IMR-90 (cell line): ENCODE measurements at regions not wholly inside any gene's neighbourhood (a gene's known extent, or its start where the extent isn't known, plus 50 kb on each side); places are given as distances from the start of the nearest gene placed in this dataset.

Source experiments
- ATAC-seq: fragments of 200-7000 bp; cut with Tn5 transposase; 2 replicates; pipeline ENCODE4 v1.9.1; 2020; ENCODE audit warnings: low read depth, mild to moderate bottlenecking, moderate library complexity
- BruUV-seq: library from RNA; stranded (reverse); fragments of 400-500 nt; replicated peaks from 2 replicates; lab custom pipeline; 2021; lab: Mats Ljungman, UMichigan
- CTCF ChIA-PET: fragments of 300-600 bp; formaldehyde crosslinking; extraction: SDS; loops from one replicate; lab custom pipeline; 2021; ENCODE audit warnings: antibody characterized with exemption; lab: Yijun Ruan, JAX
- POLR2A ChIA-PET: fragments of 300-600 bp; sonication (Branson Sonifier 250); formaldehyde crosslinking; loops from one replicate; lab custom pipeline; 2022; ENCODE audit warnings: antibody characterized with exemption; ENCODE audit not compliant: unreplicated experiment; lab: Charles Lee
- DNase-seq: peaks from one replicate; pipeline ENCODE4 v3.0.0; 2013
- H2AFZ ChIP-seq: replicated peaks from 2 replicates; pipeline ENCODE3; 2013; ENCODE audit warnings: low read length, mild to moderate bottlenecking; ENCODE audit not compliant: poor library complexity
- H2AK5ac ChIP-seq: 2 replicates; pipeline ENCODE4 v1.6.1; 2013; ENCODE audit warnings: low read depth, low read length, inconsistent platforms
- H2AK9ac ChIP-seq: replicated peaks from 2 replicates; pipeline ENCODE3; 2013; ENCODE audit warnings: mild to moderate bottlenecking, low read depth, low read length, moderate library complexity; ENCODE audit not compliant: poor library complexity
- H2BK120ac ChIP-seq: 2 replicates; pipeline ENCODE4 v1.6.1; 2013; ENCODE audit warnings: low read depth, low read length, inconsistent platforms
- H2BK15ac ChIP-seq: 3 replicates; pipeline ENCODE4 v1.6.1; 2013; ENCODE audit warnings: low read depth, low read length, inconsistent platforms
- H2BK20ac ChIP-seq: 2 replicates; pipeline ENCODE4 v1.6.1; 2013; ENCODE audit warnings: low read depth, mild to moderate bottlenecking, inconsistent platforms, low read length, moderate library complexity
- H2BK5ac ChIP-seq: 2 replicates; pipeline ENCODE4 v1.6.1; 2013; ENCODE audit warnings: mild to moderate bottlenecking, low read depth, low read length, inconsistent platforms; ENCODE audit not compliant: poor library complexity, severe bottlenecking
- H3K14ac ChIP-seq: replicated peaks from 2 replicates; pipeline ENCODE4 v1.6.1; 2013; ENCODE audit warnings: low read depth, low read length, inconsistent platforms
- H3K18ac ChIP-seq: 2 replicates; pipeline ENCODE4 v1.6.1; 2013; ENCODE audit warnings: low read depth, low read length, control low read depth
- H3K23ac ChIP-seq: 2 replicates; pipeline ENCODE4 v1.6.1; 2013; ENCODE audit warnings: low read depth, low read length, inconsistent platforms
- H3K27ac ChIP-seq: 2 replicates; pipeline ENCODE4 v1.5.1; 2013; ENCODE audit warnings: mild to moderate bottlenecking, control low read depth, low read length; ENCODE audit not compliant: insufficient read depth
- H3K27me3 ChIP-seq: 2 replicates; pipeline ENCODE4 v1.6.1; 2013; ENCODE audit warnings: low read length; ENCODE audit not compliant: control insufficient read depth, insufficient read depth
- H3K36me3 ChIP-seq: 2 replicates; pipeline ENCODE4 v1.6.1; 2013; ENCODE audit warnings: low read length, mixed read lengths; ENCODE audit not compliant: control insufficient read depth, insufficient read depth
- H3K4ac ChIP-seq: 2 replicates; pipeline ENCODE4 v1.6.1; 2013; ENCODE audit warnings: low read depth, low read length, inconsistent platforms
- H3K4me1 ChIP-seq: 2 replicates; pipeline ENCODE4 v1.6.1; 2013; ENCODE audit warnings: low read length, mixed read lengths; ENCODE audit not compliant: control insufficient read depth, insufficient read depth
- H3K4me2 ChIP-seq: 2 replicates; pipeline ENCODE4 v1.6.1; 2013; ENCODE audit warnings: low read depth, mild to moderate bottlenecking, control low read depth, low read length, moderate library complexity
- H3K4me3 ChIP-seq: 2 replicates; pipeline ENCODE4 v1.5.1; 2013; ENCODE audit warnings: low read depth, mild to moderate bottlenecking, control low read depth, low read length, moderate library complexity; ENCODE audit not compliant: insufficient read depth
- H3K56ac ChIP-seq: 2 replicates; pipeline ENCODE4 v1.6.1; 2013; ENCODE audit warnings: low read length, inconsistent platforms; ENCODE audit not compliant: insufficient read depth; ENCODE audit errors: extremely low read depth
- H3K79me1 ChIP-seq, 2 experiments: 2 replicates each; pipeline ENCODE4 v1.6.1; 2013; ENCODE audit warnings: low read length in 2 of 2, inconsistent platforms in 1 of 2, low read depth in 1 of 2
- H3K9ac ChIP-seq: 2 replicates; pipeline ENCODE4 v1.6.1; 2013; ENCODE audit warnings: low read depth, low read length, control low read depth
- H3K9me1 ChIP-seq: 2 replicates; pipeline ENCODE4 v1.6.1; 2013; ENCODE audit warnings: low read length, inconsistent platforms; ENCODE audit not compliant: insufficient read depth
- H3K9me3 ChIP-seq: 2 replicates; pipeline ENCODE4 v1.6.1; 2013; ENCODE audit warnings: low read length; ENCODE audit not compliant: control insufficient read depth, insufficient read depth
- H4K20me1 ChIP-seq: 2 replicates; pipeline ENCODE4 v1.6.1; 2013; ENCODE audit warnings: low read length, inconsistent platforms; ENCODE audit not compliant: insufficient read depth
- H4K5ac ChIP-seq: 2 replicates; pipeline ENCODE4 v1.6.1; 2013; ENCODE audit warnings: mild to moderate bottlenecking, low read depth, low read length, control low read depth
- H4K8ac ChIP-seq, 2 experiments: 2 replicates each; pipeline ENCODE4 v1.6.1; 2013; ENCODE audit warnings: low read depth in 2 of 2, low read length in 2 of 2, control low read depth in 1 of 2, inconsistent platforms in 1 of 2
- H4K91ac ChIP-seq: 2 replicates; pipeline ENCODE4 v1.6.1; 2013; ENCODE audit warnings: low read depth, low read length, inconsistent platforms; ENCODE audit not compliant: insufficient read depth
- BHLHE40 ChIP-seq: fragments of 150-350 bp; IDR thresholded peaks from 2 replicates; pipeline ENCODE4 v1.6.1; 2016; ENCODE audit warnings: mild to moderate bottlenecking, low read depth, low read length
- CHD1 ChIP-seq: IDR thresholded peaks from 2 replicates; pipeline ENCODE4 v1.6.1; 2012; ENCODE audit warnings: low read depth, low read length, improper control_type of control experiment
- CTCF ChIP-seq: conservative IDR thresholded peaks from 2 replicates; pipeline ENCODE4 v1.5.1; 2012; ENCODE audit warnings: mild to moderate bottlenecking, low read depth, low read length, improper control_type of control experiment
- ELK1 ChIP-seq: fragments of 150-350 bp; IDR thresholded peaks from 2 replicates; pipeline ENCODE4 v1.6.1; 2016; ENCODE audit warnings: low read depth, mild to moderate bottlenecking, low read length, moderate library complexity, borderline replicate concordance
- FOS ChIP-seq: fragments of 150-350 bp; IDR thresholded peaks from 2 replicates; pipeline ENCODE4 v1.6.1; 2016; ENCODE audit warnings: low read depth, low read length
- POLR2A ChIP-seq: IDR thresholded peaks from 2 replicates; pipeline ENCODE4 v1.6.1; 2012; ENCODE audit warnings: mild to moderate bottlenecking, low read depth, low read length
- SMC3 ChIP-seq: fragments of 150-350 bp; IDR thresholded peaks from 2 replicates; pipeline ENCODE4 v1.6.1; 2016; ENCODE audit warnings: low read depth, mild to moderate bottlenecking, antibody characterized with exemption, low read length, moderate library complexity
- WGBS, 2 experiments: methylation state at CpG; one replicate each; pipeline versions ENCODE4 v1.1.5 to v1.1.7; 2013; ENCODE audit warnings: missing lambda C conversion rate in 2 of 2; ENCODE audit not compliant: insufficient read length in 1 of 2; ENCODE audit errors: extremely low coverage in 2 of 2; 5-methylcytosine and 5-hydroxymethylcytosine counted together
- dilution Hi-C: fragments of 300-500 bp; cut with HindIII; formaldehyde crosslinking; loops from one replicate; pipeline ENCODE4 v1.14.3; 2018; ENCODE audit warnings: low sequenced_read_pairs; ENCODE audit not compliant: unreplicated experiment
- in situ Hi-C: fragments of 300-500 bp; cut with MboI; formaldehyde crosslinking; loops from 3 replicates; pipeline ENCODE4 v1.14.3; 2019; ENCODE audit warnings: low sequenced_read_pairs, inconsistent platforms, mixed read lengths
- intact Hi-C: fragments of 100-400 bp; cut with micrococcal nuclease; formaldehyde crosslinking; loops from 2 replicates; pipeline ENCODE4 v1.10.0; 2022

GRCh38 chr3:65015711-65016110 lies 327.9 kb upstream of the ADAMTS9 start:
- POLR2A ChIA-PET: no interaction called here
- Histone ChIP-seq H4K20me1 (no peaks in the 10 kb centered on the region), H2BK20ac (no peak overlapping the region), H2AK5ac (no peak overlapping the region), H2BK120ac (no peak overlapping the region), H3K23ac (no peak overlapping the region), H3K18ac (no peak overlapping the region), H3K9ac (no peak overlapping the region), H3K4me2 (no peak overlapping the region), H3K79me1 (no peaks in the 10 kb centered on the region), H3K4ac (no peak overlapping the region), H3K9me1 (no peaks in the 10 kb centered on the region), H3K27ac (no peak overlapping the region), H3K4me3 (no peak overlapping the region), H2BK15ac (no peak overlapping the region), H3K56ac (no peak overlapping the region), H3K4me1 (no peaks in the 10 kb centered on the region), H2AFZ (no peak overlapping the region), H3K14ac (no peak overlapping the region), H4K5ac (no peak overlapping the region), H3K9me3 (no peaks in the 10 kb centered on the region), H2AK9ac (no peak overlapping the region), H4K8ac (no peak overlapping the region), H3K36me3 (no peaks in the 10 kb centered on the region), H4K91ac (no peak overlapping the region), H2BK5ac (no peak overlapping the region), H3K27me3 (no peaks in the 10 kb centered on the region)
- TF ChIP-seq CHD1: no peak
- TF ChIP-seq CTCF: no peak
- TF ChIP-seq FOS: no peak
- TF ChIP-seq SMC3: no peak
- TF ChIP-seq ELK1: no peak
- no peak for TF ChIP-seq BHLHE40
- no peak for TF ChIP-seq POLR2A
- ATAC-seq: no peak
- BruUV-seq: no TSS peak
- CTCF ChIA-PET: no interaction called here
- WGBS, 2 experiments: no CpG with 5 or more reads among the region's 2 CpGs
- intact Hi-C loops: no loop called here
- DNase-seq: no peak
- dilution Hi-C loops: no loop called here
- in situ Hi-C loops: no loop called here
